Glutamatergic neuron (in vitro differentiated cells): ENCODE measurements at regions not wholly inside any gene's neighbourhood (a gene's known extent, or its start where the extent isn't known, plus 50 kb on each side); places are given as distances from the start of the nearest gene placed in this dataset.

Source experiments
- DNase-seq: peaks from one replicate; pipeline ENCODE4 v3.0.0; 2022
- H3K27ac Mint-ChIP-seq: one replicate; pipeline ENCODE4 v1.8.0; 2020; ENCODE audit warnings: mild to moderate bottlenecking, mixed read lengths, inconsistent platforms; ENCODE audit not compliant: unreplicated experiment
- H3K27me3 Mint-ChIP-seq: one replicate; pipeline ENCODE4 v1.8.0; 2020; ENCODE audit warnings: mild to moderate bottlenecking, moderate library complexity, mixed read lengths, inconsistent platforms; ENCODE audit not compliant: unreplicated experiment
- H3K36me3 Mint-ChIP-seq: one replicate; pipeline ENCODE4 v1.8.0; 2020; ENCODE audit warnings: mild to moderate bottlenecking, mixed read lengths, inconsistent platforms; ENCODE audit not compliant: unreplicated experiment
- H3K4me1 Mint-ChIP-seq: one replicate; pipeline ENCODE4 v1.8.0; 2020; ENCODE audit warnings: mild to moderate bottlenecking, low read depth, mixed read lengths, inconsistent platforms; ENCODE audit not compliant: unreplicated experiment
- H3K4me3 Mint-ChIP-seq: one replicate; pipeline ENCODE4 v1.8.0; 2020; ENCODE audit warnings: mild to moderate bottlenecking, mixed read lengths, inconsistent platforms; ENCODE audit not compliant: unreplicated experiment
- H3K9me3 Mint-ChIP-seq: one replicate; pipeline ENCODE4 v1.8.0; 2020; ENCODE audit warnings: mild to moderate bottlenecking, moderate library complexity, mixed read lengths, inconsistent platforms; ENCODE audit not compliant: unreplicated experiment
- TF ChIP-seq, protein P1 (sequence below): fragments of 200-600 bp; sonication (generic); IDR thresholded peaks from one replicate; pipeline ENCODE4 v1.5.0; 2021; ENCODE audit not compliant: partially characterized antibody, unreplicated experiment

DNA sequence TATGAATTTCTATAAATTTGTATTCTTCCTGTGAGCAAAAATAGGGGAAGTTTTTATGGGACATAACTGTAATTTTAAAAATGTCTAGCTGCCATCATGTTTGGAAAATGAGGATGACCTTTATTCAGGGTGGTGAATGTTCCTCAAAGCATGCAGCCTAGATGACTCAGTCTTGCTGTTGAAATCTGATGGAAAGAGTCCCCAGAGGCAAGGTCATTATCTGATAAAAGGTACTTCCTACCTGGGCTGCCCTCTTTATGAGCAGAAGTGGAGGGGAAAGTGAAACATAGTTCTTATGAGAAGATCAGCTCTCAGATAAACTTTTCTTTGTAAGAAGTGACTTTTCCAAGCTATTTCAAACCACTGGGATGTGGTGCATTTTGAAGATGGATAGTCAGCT lies 1144.7 kb upstream of the PIK3C3 start:
- no peak overlapping the region for H3K27ac Mint-ChIP-seq
- H3K9me3 Mint-ChIP-seq: no peaks in the 10 kb centered on the region
- no peaks in the 10 kb centered on the region for H3K27me3 Mint-ChIP-seq
- no peak overlapping the region for H3K4me3 Mint-ChIP-seq
- no peaks in the 10 kb centered on the region for H3K4me1 Mint-ChIP-seq
- no peaks in the 10 kb centered on the region for H3K36me3 Mint-ChIP-seq
- TF ChIP-seq, protein P1, sequence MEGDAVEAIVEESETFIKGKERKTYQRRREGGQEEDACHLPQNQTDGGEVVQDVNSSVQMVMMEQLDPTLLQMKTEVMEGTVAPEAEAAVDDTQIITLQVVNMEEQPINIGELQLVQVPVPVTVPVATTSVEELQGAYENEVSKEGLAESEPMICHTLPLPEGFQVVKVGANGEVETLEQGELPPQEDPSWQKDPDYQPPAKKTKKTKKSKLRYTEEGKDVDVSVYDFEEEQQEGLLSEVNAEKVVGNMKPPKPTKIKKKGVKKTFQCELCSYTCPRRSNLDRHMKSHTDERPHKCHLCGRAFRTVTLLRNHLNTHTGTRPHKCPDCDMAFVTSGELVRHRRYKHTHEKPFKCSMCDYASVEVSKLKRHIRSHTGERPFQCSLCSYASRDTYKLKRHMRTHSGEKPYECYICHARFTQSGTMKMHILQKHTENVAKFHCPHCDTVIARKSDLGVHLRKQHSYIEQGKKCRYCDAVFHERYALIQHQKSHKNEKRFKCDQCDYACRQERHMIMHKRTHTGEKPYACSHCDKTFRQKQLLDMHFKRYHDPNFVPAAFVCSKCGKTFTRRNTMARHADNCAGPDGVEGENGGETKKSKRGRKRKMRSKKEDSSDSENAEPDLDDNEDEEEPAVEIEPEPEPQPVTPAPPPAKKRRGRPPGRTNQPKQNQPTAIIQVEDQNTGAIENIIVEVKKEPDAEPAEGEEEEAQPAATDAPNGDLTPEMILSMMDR: no peak
- no peak for DNase-seq

DNA sequence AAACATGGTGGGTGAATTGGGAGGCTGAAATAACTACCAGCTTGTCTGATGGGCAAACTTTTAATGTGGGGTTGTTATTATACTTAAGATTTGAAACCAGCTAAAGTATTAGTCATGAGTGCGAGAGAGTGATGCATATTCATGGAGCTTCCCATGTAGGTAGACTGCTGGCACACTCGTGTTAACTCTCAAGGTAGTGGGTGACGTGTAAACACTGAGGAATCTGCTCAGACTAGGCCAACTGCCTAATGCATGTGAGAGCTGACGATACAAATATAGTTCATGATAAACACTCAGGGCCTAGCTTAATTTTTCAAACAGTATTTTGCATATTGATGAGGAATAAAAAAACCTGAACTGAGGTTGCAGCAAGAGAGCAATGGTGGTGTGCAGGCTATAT lies 1165.7 kb upstream of the PIK3C3 start:
- Mint-ChIP-seq H3K4me1 (no peaks in the 10 kb centered on the region), H3K9me3 (peaks cover 1% of the 10 kb centered on the region), H3K27me3 (no peaks in the 10 kb centered on the region), H3K27ac (no peak overlapping the region), H3K4me3 (no peak overlapping the region), H3K36me3 (no peaks in the 10 kb centered on the region)
- DNase-seq: no peak
- TF ChIP-seq, protein P1: no peak

DNA sequence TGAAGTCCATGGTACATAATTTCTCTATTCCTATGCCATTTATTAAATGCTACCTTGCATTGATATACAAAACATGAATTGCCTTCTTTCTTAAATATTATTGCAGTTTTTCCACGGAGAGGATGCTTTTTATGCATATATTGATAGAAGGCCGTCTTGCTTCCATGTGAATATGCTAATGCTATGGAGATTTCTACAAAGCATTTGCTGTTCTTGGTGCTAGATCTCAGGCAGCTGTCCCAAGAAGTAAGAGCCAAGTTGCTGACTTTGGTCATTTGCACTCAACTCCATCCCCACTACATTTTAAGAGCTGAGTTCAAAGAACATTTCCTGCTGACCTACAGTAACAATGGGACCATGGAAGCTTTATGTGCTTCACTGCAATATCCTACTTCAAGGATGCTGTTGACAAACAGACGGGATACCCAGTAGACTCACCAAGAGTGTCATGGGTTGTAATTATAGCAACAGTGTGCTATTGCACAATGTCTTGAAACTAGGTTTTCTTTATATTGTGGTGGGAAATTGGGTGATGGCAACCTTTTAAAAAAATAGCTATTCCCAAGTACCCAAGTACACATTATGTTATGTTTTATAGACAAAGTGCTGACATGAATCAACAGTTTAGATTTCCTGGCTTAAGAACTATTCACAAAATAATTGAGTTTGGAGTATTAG lies 1172.4 kb upstream of the PIK3C3 start:
- TF ChIP-seq, protein P1: no peak
- Mint-ChIP-seq H3K4me3 (no peak overlapping the region), H3K4me1 (no peaks in the 10 kb centered on the region), H3K36me3 (no peaks in the 10 kb centered on the region), H3K27me3 (no peaks in the 10 kb centered on the region), H3K27ac (no peak overlapping the region), H3K9me3 (no peaks in the 10 kb centered on the region)
- DNase-seq: no peak

DNA sequence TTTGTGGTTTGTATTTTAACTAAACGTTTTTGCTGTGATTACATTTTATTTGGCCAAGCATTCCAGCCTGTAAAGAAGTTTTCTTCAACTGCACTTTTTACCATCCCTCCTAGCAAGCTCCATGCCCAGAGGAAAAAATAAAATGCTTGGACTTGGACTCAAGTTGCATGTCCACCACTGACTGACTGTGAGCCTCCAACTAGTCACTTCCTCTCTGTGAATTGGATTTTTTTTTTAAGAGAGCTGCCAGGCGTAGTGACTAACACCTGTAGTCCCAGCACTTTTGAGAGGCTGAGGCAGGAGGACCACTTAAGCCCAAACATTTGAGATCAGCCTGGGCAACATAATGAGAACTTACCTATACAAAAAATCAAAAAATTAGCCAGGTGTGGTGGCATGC lies 1185.2 kb upstream of the PIK3C3 start:
- H3K9me3 Mint-ChIP-seq: no peaks in the 10 kb centered on the region
- TF ChIP-seq, protein P1: no peak
- peaks cover 1% of the 10 kb centered on the region for H3K27me3 Mint-ChIP-seq
- no peak overlapping the region for H3K4me3 Mint-ChIP-seq
- H3K36me3 Mint-ChIP-seq: no peaks in the 10 kb centered on the region
- no peak overlapping the region for H3K27ac Mint-ChIP-seq
- DNase-seq: no peak
- no peaks in the 10 kb centered on the region for H3K4me1 Mint-ChIP-seq

DNA sequence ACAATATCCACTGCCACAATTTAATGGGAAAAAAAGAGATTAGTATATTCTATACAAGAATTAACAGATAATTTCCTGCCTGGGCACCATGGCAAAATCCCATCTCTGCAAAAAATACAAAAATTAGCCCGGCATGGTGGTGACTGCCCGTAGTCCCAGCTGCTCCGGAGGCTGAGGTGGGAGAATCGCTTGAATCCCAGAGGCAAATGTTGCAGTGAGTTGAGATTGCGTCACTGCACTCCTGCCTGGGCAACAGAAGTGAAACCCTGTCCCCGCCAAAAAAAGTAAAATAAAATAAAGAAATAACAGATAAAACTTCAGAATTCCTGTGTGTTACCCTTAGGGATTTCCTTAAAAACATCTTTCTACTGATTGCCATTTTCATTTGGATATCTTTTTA lies 1194.8 kb upstream of the PIK3C3 start:
- H3K36me3 Mint-ChIP-seq: no peaks in the 10 kb centered on the region
- no peaks in the 10 kb centered on the region for H3K27me3 Mint-ChIP-seq
- no peaks in the 10 kb centered on the region for H3K4me1 Mint-ChIP-seq
- TF ChIP-seq, protein P1: no peak
- no peaks in the 10 kb centered on the region for H3K9me3 Mint-ChIP-seq
- no peak overlapping the region for H3K4me3 Mint-ChIP-seq
- no peak for DNase-seq
- no peak overlapping the region for H3K27ac Mint-ChIP-seq
